Glomerular visceral epithelial cell (primary cell): ENCODE measurements at regions not wholly inside any gene's neighbourhood (a gene's known extent, or its start where the extent isn't known, plus 50 kb on each side); places are given as distances from the start of the nearest gene placed in this dataset.
A peak's percentile ranks its signal among the peaks of the same experiment; 100 is the strongest.
"Not testable (repeated sequence)": the region's sequence is repeated elsewhere in the genome, so short reads cannot be mapped to it uniquely, and the experiment has no call there.

Experiments
- DNase-seq: peaks from one replicate; pipeline ENCODE4 v3.0.0-alpha.2; 2016; ENCODE audit errors: extremely low spot score

DNA sequence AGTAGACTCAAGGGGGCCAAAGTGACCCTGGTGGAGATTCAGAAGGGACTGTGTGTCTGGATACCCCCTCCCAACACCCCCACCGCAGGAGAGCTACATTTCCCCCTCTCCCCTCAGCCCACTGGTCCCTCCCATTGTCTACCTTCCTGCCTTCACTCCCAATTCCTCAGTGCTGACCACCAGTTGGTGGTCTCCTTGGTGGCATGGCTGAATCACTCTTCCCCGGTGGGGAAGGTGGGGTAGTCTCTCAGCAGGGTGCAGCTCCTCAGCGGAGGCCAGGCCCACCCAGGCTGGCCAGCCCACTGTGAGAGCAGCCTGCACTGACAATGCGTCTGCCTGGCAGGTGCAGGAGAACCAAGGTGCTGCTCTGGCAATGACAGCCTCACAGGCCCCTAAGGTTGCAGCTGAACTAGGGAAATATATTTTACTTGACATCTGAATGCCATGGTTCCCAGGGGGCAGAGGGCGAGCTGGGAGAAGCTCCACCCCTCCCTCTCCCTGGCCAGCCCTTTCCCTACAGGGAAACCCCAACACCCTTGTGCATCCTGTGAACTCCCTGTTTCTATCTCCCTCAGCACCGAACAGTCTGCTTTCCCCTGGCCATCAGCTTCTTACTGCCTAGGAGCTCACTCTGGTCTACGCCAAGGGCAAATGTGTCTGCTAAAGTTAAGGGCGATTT, 62.6 kb upstream of the PAX8 start:
- DNase-seq: no peak

DNA sequence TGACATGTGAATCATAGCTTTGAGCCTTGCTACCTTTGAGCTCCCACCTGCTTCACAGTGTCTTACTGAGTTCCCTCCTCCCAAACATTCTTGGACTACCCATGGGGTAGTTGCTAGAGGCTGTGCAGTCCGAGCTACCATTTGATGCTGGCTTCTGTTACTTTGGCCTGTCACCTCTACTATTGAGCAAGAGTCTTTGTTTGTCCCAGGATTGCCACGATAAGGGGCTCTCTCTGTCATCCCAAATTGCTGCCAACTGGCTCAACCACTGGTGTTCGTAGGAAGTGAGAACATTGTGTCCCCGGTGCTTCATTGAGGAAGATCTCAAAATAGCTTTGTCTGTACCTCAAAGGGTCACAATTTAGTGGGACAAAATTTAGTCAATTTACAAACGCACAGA, 59.1 kb upstream of the PAX8 start:
- DNase-seq: no peak

DNA sequence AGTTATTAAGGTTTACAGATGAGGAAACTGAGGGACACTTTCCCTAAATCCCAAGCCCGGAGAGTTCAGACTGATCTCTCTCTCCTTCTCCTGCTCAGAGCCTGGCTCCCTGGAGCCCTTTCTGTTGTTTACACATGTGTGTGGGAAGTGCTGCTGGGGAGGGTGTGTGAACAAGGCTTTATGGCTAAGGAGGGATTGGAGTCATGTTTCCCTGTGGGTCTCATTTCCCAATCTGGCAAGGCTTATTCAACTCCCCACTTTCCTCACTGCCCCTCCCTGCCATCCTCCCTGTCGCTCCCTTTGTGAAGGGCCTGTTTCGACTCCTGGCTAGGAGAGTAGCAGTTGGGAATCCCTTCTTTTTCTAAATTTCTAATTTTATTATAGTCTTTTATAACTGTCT, 57.3 kb upstream of the PAX8 start:
- not testable (repeated sequence) for DNase-seq

DNA sequence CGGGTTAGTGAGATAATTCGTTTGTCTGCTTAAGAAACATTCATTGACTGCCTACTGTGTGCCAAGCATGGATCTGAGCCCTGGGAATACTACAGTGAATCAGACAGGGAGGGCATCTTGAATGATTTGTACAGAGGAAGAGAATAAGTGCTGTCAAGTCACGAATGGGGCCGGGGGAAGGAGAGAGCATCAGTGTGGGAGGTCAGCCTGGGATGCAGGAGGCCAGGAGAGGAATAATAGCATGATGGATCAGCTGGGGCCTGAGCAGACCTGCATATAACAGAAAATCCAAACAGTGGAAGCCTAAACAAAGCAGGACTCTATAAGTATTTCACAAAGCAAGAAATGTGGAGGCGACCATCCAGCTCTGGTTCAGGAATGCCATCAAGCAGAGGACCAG, 55.4 kb upstream of the PAX8 start:
- DNase-seq: no peak

DNA sequence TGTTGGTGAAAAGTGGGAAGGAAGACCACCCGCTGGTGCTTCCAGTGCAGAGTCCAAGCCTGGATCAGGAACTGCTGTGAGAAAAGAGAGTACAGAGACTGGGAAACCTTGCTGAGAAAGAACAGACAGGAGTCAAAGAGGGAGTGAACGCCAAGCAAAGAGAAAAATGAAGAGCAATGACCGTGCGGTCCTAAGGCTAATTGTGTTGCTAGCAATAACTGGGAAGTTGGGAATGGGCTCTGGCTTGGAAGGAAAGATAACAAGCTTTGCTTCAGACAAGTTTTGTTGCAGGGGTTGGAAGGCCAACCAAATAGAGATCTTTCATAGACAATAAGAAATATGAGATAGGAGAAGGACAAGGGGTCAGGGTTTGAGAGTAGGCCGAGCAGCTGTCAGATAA, 55.0 kb upstream of the PAX8 start:
- not testable (repeated sequence) for DNase-seq

DNA sequence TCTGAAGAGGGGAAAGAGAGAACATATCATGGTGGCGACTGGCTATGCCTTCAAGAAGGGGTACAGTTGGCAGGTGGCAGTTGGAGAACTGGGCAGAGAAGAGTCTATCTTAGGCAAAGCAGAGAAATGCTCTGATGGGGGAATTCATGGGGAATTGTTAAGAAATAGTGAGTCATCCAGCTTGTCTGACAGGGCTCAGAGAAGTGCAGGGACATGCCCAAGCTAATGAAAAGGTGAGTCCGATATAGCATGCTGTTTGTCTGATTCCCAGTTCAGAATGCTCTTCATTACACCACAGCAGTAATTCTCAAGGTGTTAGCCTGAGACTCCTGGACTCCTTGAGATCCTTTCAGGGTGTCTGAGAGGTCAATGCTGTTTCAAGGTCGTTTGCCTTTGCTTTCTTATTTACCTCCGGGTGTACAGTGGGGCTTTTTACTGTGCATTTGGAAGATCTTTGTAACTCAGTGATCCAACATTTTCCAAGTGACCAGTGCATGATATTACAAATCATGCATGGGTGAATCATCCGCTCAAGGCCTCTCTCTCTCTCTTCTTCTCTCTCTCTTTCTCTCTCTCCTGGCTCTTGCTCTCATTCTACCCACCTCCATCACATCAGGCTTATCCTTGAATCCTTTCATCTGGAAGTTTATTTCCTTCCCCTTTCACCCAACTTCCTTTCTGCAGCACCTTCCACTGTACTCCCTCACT, 51.5 kb upstream of the PAX8 start:
- DNase-seq: peak; percentile 56

DNA sequence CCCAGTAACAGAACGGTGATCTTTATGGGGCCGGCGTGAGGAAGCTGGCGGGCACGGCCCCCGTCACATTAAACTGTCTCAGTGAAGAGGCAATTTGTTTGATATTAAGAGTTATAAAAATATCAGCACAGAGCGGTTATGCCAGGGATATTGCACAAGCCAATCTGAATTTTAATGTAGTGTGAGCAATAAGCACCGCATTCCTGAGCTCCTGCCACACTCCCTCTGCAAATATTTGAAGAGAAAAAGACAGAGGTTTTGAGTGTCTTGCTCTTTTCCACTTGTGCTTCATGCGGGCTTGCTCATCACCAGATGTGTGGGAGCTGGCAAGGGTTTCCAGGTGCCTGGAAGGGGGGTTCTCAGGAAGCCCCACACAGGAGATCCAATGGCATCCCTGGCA, 50.3 kb upstream of the PAX8 start:
- DNase-seq: peak; percentile 29

DNA sequence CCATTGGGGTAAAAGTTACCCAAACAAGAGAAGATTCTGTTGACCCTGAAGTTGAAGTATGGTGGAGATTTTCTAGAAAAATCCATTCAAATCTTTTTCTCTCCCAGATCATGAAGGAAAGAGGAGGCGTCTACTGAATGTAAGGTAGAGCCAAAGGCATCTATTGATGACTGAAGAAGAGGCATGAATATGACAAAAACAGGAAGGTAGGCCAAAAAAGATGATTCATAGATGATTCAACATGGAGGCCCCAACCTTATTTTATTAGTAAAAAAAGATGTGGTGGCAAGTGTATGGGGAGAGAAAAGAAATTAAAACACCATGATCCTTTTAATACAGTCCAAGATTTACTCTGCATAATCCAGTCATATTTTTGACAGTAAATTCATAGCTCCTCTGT, 49.9 kb upstream of the PAX8 start:
- DNase-seq: not testable (repeated sequence)
